GM12864 (cell line): ENCODE measurements at regions not wholly inside any gene's neighbourhood (a gene's known extent, or its start where the extent isn't known, plus 50 kb on each side); places are given as distances from the start of the nearest gene placed in this dataset.
"Not testable (repeated sequence)": the region's sequence is repeated elsewhere in the genome, so short reads cannot be mapped to it uniquely, and the experiment has no call there.

Source experiments
- DNase-seq: peaks from one replicate; pipeline ENCODE4 v3.0.0-alpha.2; 2011; ENCODE audit warnings: low read depth
- H3K4me3 ChIP-seq: 2 replicates; pipeline ENCODE4 v1.5.1; 2011; ENCODE audit warnings: mild to moderate bottlenecking, low read depth, low read length, control low read depth
- CTCF ChIP-seq: IDR thresholded peaks from 2 replicates; pipeline ENCODE4 v1.5.1; 2011; ENCODE audit warnings: low read depth, mild to moderate bottlenecking, moderate library complexity, low read length, control low read depth, inconsistent platforms; ENCODE audit errors: missing control alignments

- DNase-seq, result no peak
- TF ChIP-seq CTCF, result no peak
- no peak overlapping the region for H3K4me3 ChIP-seq
These were observed 632.6 kb upstream of the COX7C start for GRCh38 chr5:85985167-85985566.

GRCh38 chr5:85990998-85991397, 626.7 kb upstream of the COX7C start:
- TF ChIP-seq CTCF, result no peak
- DNase-seq, result no peak
- no peak overlapping the region for H3K4me3 ChIP-seq

- H3K4me3 ChIP-seq, DNase-seq: not testable (repeated sequence)
These were observed 623.1 kb upstream of the COX7C start for GRCh38 chr5:85994653-85995052.

GRCh38 chr5:85998656-85999055, 619.1 kb upstream of the COX7C start:
- no peak overlapping the region for H3K4me3 ChIP-seq
- DNase-seq, result no peak
- no peak for TF ChIP-seq CTCF

GRCh38 chr5:86008293-86008692, 609.4 kb upstream of the COX7C start:
- no peak for TF ChIP-seq CTCF
- DNase-seq, result no peak
- no peak overlapping the region for H3K4me3 ChIP-seq

- no peak for TF ChIP-seq CTCF
- no peak for DNase-seq
These were observed 609.0 kb upstream of the COX7C start for GRCh38 chr5:86008704-86009103.

GRCh38 chr5:86011937-86012336, 605.8 kb upstream of the COX7C start:
- no peak for TF ChIP-seq CTCF
- DNase-seq, result no peak
- no peak overlapping the region for H3K4me3 ChIP-seq

More at GRCh38 chr5:86008704-86009103, 609.0 kb upstream of the COX7C start:
- no peak overlapping the region for H3K4me3 ChIP-seq

GRCh38 chr5:86029308-86029707, 588.4 kb upstream of the COX7C start:
- no peak for DNase-seq
- no peak overlapping the region for H3K4me3 ChIP-seq
- no peak for TF ChIP-seq CTCF
